H9 (cell line): ENCODE measurements at regions not wholly inside any gene's neighbourhood (a gene's known extent, or its start where the extent isn't known, plus 50 kb on each side); places are given as distances from the start of the nearest gene placed in this dataset.

Experiments used
- DNase-seq: peaks from one replicate; pipeline ENCODE4 v3.0.0-alpha.2; 2017
- H2AFZ ChIP-seq: one replicate; pipeline ENCODE4 v1.6.1; 2013; ENCODE audit warnings: mild to moderate bottlenecking, low read length, control low read depth, moderate library complexity
- H2AK5ac ChIP-seq: 2 replicates; pipeline ENCODE4 v1.6.1; 2013; ENCODE audit warnings: low read length, control low read depth, mixed read lengths; ENCODE audit not compliant: insufficient read length
- H2BK120ac ChIP-seq: one replicate; pipeline ENCODE4 v1.6.1; 2013; ENCODE audit warnings: low read depth, mild to moderate bottlenecking, low read length, control low read depth, inconsistent platforms; ENCODE audit not compliant: poor library complexity, severe bottlenecking
- H2BK12ac ChIP-seq: 2 replicates; pipeline ENCODE4 v1.6.1; 2013; ENCODE audit warnings: low read length, control low read depth, mixed read lengths, low read depth; ENCODE audit not compliant: insufficient read length
- H2BK15ac ChIP-seq: 2 replicates; pipeline ENCODE4 v1.6.1; 2013; ENCODE audit warnings: low read depth, low read length, control low read depth
- H2BK20ac ChIP-seq: one replicate; pipeline ENCODE4 v1.6.1; 2013; ENCODE audit warnings: low read depth, mild to moderate bottlenecking, low read length, control low read depth, inconsistent platforms; ENCODE audit not compliant: poor library complexity, severe bottlenecking
- H2BK5ac ChIP-seq: 2 replicates; pipeline ENCODE4 v1.6.1; 2013; ENCODE audit warnings: low read length, control low read depth, mixed read lengths; ENCODE audit not compliant: insufficient read length
- H3K14ac ChIP-seq: 2 replicates; pipeline ENCODE4 v1.6.1; 2013; ENCODE audit warnings: low read length, control low read depth; ENCODE audit not compliant: insufficient read depth
- H3K18ac ChIP-seq: 2 replicates; pipeline ENCODE4 v1.6.1; 2013; ENCODE audit warnings: low read depth, mild to moderate bottlenecking, mixed read lengths, low read length, control low read depth; ENCODE audit not compliant: insufficient read length
- H3K23ac ChIP-seq: 2 replicates; pipeline ENCODE4 v1.6.1; 2013; ENCODE audit warnings: low read length, control low read depth, mixed read lengths, low read depth; ENCODE audit not compliant: insufficient read length
- H3K23me2 ChIP-seq: 2 replicates; pipeline ENCODE4 v1.6.1; 2013; ENCODE audit warnings: low read depth, mild to moderate bottlenecking, mixed read lengths, low read length, control low read depth; ENCODE audit not compliant: insufficient read length, poor library complexity, severe bottlenecking
- H3K27ac ChIP-seq: 2 replicates; pipeline ENCODE4 v1.5.1; 2013; ENCODE audit warnings: low read length, control low read depth, mixed read lengths, low read depth; ENCODE audit not compliant: insufficient read length
- H3K27me3 ChIP-seq: 2 replicates; pipeline ENCODE4 v1.6.1; 2013; ENCODE audit warnings: low read length, control low read depth, inconsistent platforms; ENCODE audit not compliant: insufficient read depth
- H3K4ac ChIP-seq: 2 replicates; pipeline ENCODE4 v1.6.1; 2013; ENCODE audit warnings: low read depth, mild to moderate bottlenecking, control low read depth, inconsistent platforms, low read length, moderate library complexity
- H3K4me1 ChIP-seq: 2 replicates; pipeline ENCODE4 v1.6.1; 2013; ENCODE audit warnings: low read length, control low read depth, inconsistent platforms; ENCODE audit not compliant: insufficient read depth
- H3K4me2 ChIP-seq: 2 replicates; pipeline ENCODE4 v1.6.1; 2013; ENCODE audit warnings: low read length, control low read depth, mixed read lengths; ENCODE audit not compliant: insufficient read length, insufficient read depth
- H3K56ac ChIP-seq: 2 replicates; pipeline ENCODE4 v1.6.1; 2013; ENCODE audit warnings: low read depth, mild to moderate bottlenecking, mixed read lengths, low read length, control low read depth; ENCODE audit not compliant: insufficient read length
- H3K79me1 ChIP-seq: 2 replicates; pipeline ENCODE4 v1.6.1; 2013; ENCODE audit warnings: low read depth, mild to moderate bottlenecking, moderate library complexity, low read length, control low read depth, inconsistent platforms; ENCODE audit not compliant: insufficient read depth, poor library complexity, severe bottlenecking
- H3K79me2 ChIP-seq: 2 replicates; pipeline ENCODE4 v1.6.1; 2013; ENCODE audit warnings: low read length, control low read depth, inconsistent platforms; ENCODE audit not compliant: insufficient read depth
- H3K9ac ChIP-seq: 2 replicates; pipeline ENCODE4 v1.6.1; 2013; ENCODE audit warnings: low read length, control low read depth, mixed read lengths; ENCODE audit not compliant: insufficient read length; ENCODE audit errors: extremely low read depth
- H3K9me3 ChIP-seq: one replicate; pipeline ENCODE4 v1.6.1; 2013; ENCODE audit warnings: low read depth, low read length, inconsistent platforms; ENCODE audit not compliant: control insufficient read depth
- H3T11ph ChIP-seq: one replicate; pipeline ENCODE4 v1.6.1; 2013; ENCODE audit warnings: mild to moderate bottlenecking, low read length, control low read depth, inconsistent platforms
- H4K20me1 ChIP-seq: one replicate; pipeline ENCODE4 v1.6.1; 2013; ENCODE audit not compliant: control insufficient read depth, insufficient read length, insufficient read depth
- H4K5ac ChIP-seq: 2 replicates; pipeline ENCODE4 v1.6.1; 2013; ENCODE audit warnings: low read depth, mild to moderate bottlenecking, mixed read lengths, low read length, control low read depth; ENCODE audit not compliant: insufficient read length
- H4K8ac ChIP-seq: replicated peaks from 2 replicates; pipeline ENCODE4 v1.6.1; 2013; ENCODE audit warnings: low read length, control low read depth, mixed read lengths, low read depth; ENCODE audit not compliant: insufficient read length
- H4K91ac ChIP-seq: 2 replicates; pipeline ENCODE4 v1.6.1; 2013; ENCODE audit warnings: low read depth, mild to moderate bottlenecking, moderate library complexity, mixed read lengths, low read length, control low read depth; ENCODE audit not compliant: insufficient read length
- H3K27ac Mint-ChIP-seq, 3 experiments: 2 replicates in 2 of 3; 3 replicates in 1 of 3; pipeline ENCODE4 v1.8.0; 2020 to 2021; ENCODE audit warnings: mixed read lengths in 3 of 3, mild to moderate bottlenecking in 1 of 3, moderate library complexity in 1 of 3
- H3K27me3 Mint-ChIP-seq: 2 replicates; pipeline ENCODE4 v1.8.0; 2021; ENCODE audit warnings: low read depth, mild to moderate bottlenecking, moderate library complexity, mixed read lengths
- H3K36me3 Mint-ChIP-seq, 3 experiments: 2 replicates in 2 of 3; 3 replicates in 1 of 3; pipeline ENCODE4 v1.8.0; 2020 to 2021; ENCODE audit warnings: low read depth in 3 of 3, mixed read lengths in 3 of 3; ENCODE audit not compliant: insufficient read depth in 1 of 3
- H3K4me1 Mint-ChIP-seq, 2 experiments: 2 replicates each; pipeline ENCODE4 v1.8.0; 2020; ENCODE audit warnings: mixed read lengths in 2 of 2
- H3K4me3 Mint-ChIP-seq, 2 experiments: 2 replicates in 1 of 2; 3 replicates in 1 of 2; pipeline ENCODE4 v1.8.0; 2020 to 2021; ENCODE audit warnings: mild to moderate bottlenecking in 2 of 2, mixed read lengths in 2 of 2, moderate library complexity in 1 of 2
- H3K9me3 Mint-ChIP-seq, 2 experiments: 2 replicates in 1 of 2; 3 replicates in 1 of 2; pipeline ENCODE4 v1.8.0; 2020; ENCODE audit warnings: mild to moderate bottlenecking in 2 of 2, mixed read lengths in 2 of 2, moderate library complexity in 1 of 2
- WGBS: extraction: QIAGEN DNeasy Blood & Tissue Kit; methylation state at CpG from one replicate; pipeline ENCODE4 v1.1.7; 2013; ENCODE audit warnings: missing lambda C conversion rate, low lambda C conversion rate, mixed read lengths; ENCODE audit not compliant: insufficient read length; ENCODE audit errors: extremely low coverage; 5-methylcytosine and 5-hydroxymethylcytosine counted together
- TF ChIP-seq, protein P1 (sequence below): fragments of 200-600 bp; sonication (generic); conservative IDR thresholded peaks from 3 replicates; pipeline ENCODE4 v1.8.0; 2021; ENCODE audit warnings: antibody characterized with exemption, mild to moderate bottlenecking

DNA sequence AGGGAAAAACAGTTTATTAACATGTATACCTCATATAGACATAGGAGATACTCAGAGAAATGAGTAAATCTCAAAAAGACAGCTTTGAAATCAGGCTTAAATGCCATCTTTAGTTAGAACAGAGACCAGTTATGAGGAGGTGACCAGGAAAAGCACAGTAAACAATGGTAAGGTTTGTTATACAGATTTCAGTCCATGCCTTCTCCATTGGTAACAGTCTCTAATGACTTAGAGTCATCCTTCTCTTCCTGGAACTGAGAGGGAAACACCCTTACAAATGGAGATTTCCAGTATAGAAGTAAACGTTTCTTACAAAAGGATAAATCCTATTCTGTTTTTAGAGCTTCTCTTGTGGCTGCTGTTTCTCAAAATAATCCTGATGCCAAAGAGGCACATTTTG is 476.3 kb upstream of the NAALADL2 start:
- no CpG with 5 or more reads among the region's 1 CpG for WGBS
- no peak overlapping the region for H2BK20ac ChIP-seq
- peaks cover 5 to 14% of the 10 kb centered on the region in 2 experiments; a peak in 3 of 4 replicates for H3K4me1 Mint-ChIP-seq
- peaks cover 7 to 9% of the 10 kb centered on the region in 2 experiments; a peak in 4 of 5 replicates for H3K9me3 Mint-ChIP-seq
- no peak overlapping the region for H3K27ac ChIP-seq
- no peak overlapping the region for H4K8ac ChIP-seq
- H4K91ac ChIP-seq = no peak overlapping the region
- no peak overlapping the region for H2BK15ac ChIP-seq
- no peak overlapping the region for H2AK5ac ChIP-seq
- no peak overlapping the region for H2BK5ac ChIP-seq
- H2AFZ ChIP-seq = no peak overlapping the region
- no peaks in the 10 kb centered on the region for H3K23me2 ChIP-seq
- H3K27me3 ChIP-seq = no peaks in the 10 kb centered on the region
- H3K14ac ChIP-seq = no peak overlapping the region
- H3T11ph ChIP-seq = no peak overlapping the region
- H3K23ac ChIP-seq = no peak overlapping the region
- H3K9me3 ChIP-seq = no peaks in the 10 kb centered on the region
- no peak overlapping the region for H3K27ac Mint-ChIP-seq
- H4K5ac ChIP-seq = no peak overlapping the region
- H3K4me2 ChIP-seq = no peak overlapping the region
- no peak overlapping the region for H3K56ac ChIP-seq
- no peak for DNase-seq
- H3K4me1 ChIP-seq = no peaks in the 10 kb centered on the region; the same call in 1 of the 2 replicates
- no peaks in the 10 kb centered on the region for H3K79me2 ChIP-seq
- no peak overlapping the region for H3K18ac ChIP-seq
- H2BK12ac ChIP-seq = no peak overlapping the region
- no peaks in the 10 kb centered on the region for H3K27me3 Mint-ChIP-seq
- H3K36me3 Mint-ChIP-seq = peaks cover 6 to 23% (median 11%) of the 10 kb centered on the region in 3 experiments; a peak in 6 of 7 replicates
- no peaks in the 10 kb centered on the region for H4K20me1 ChIP-seq
- H3K4me3 Mint-ChIP-seq = no peak overlapping the region
- no peaks in the 10 kb centered on the region for H3K79me1 ChIP-seq
- H3K4ac ChIP-seq = no peak overlapping the region
- no peak overlapping the region for H3K9ac ChIP-seq
- TF ChIP-seq, protein P1, sequence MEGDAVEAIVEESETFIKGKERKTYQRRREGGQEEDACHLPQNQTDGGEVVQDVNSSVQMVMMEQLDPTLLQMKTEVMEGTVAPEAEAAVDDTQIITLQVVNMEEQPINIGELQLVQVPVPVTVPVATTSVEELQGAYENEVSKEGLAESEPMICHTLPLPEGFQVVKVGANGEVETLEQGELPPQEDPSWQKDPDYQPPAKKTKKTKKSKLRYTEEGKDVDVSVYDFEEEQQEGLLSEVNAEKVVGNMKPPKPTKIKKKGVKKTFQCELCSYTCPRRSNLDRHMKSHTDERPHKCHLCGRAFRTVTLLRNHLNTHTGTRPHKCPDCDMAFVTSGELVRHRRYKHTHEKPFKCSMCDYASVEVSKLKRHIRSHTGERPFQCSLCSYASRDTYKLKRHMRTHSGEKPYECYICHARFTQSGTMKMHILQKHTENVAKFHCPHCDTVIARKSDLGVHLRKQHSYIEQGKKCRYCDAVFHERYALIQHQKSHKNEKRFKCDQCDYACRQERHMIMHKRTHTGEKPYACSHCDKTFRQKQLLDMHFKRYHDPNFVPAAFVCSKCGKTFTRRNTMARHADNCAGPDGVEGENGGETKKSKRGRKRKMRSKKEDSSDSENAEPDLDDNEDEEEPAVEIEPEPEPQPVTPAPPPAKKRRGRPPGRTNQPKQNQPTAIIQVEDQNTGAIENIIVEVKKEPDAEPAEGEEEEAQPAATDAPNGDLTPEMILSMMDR = no peak
- no peak overlapping the region for H2BK120ac ChIP-seq
